ENCODE measurements at regions not wholly inside any gene's neighbourhood (a gene's known extent, or its start where the extent isn't known, plus 50 kb on each side); places are given as distances from the start of the nearest gene placed in this dataset.

GRCh38 chr13:22929381-22930126 is 251.2 kb upstream of the SGCG start:
- TF ChIP-seq CTCF (IDR thresholded peaks at IDR 0.05) = no peak
- no peak for TF ChIP-seq ZFX (IDR thresholded peaks at IDR 0.05; ENCODE audit: borderline replicate concordance)

All from 22Rv1 (cell line).